HG02852 (cell line): ENCODE measurements at regions not wholly inside any gene's neighbourhood (a gene's known extent, or its start where the extent isn't known, plus 50 kb on each side); places are given as distances from the start of the nearest gene placed in this dataset.

ENCODE experiments used
- ATAC-seq: cut with Tn5 transposase; IDR thresholded peaks from one replicate; pipeline ENCODE4 v1.9.1; 2021; ENCODE audit warnings: mild to moderate bottlenecking, moderate library complexity; ENCODE audit not compliant: unreplicated experiment

DNA sequence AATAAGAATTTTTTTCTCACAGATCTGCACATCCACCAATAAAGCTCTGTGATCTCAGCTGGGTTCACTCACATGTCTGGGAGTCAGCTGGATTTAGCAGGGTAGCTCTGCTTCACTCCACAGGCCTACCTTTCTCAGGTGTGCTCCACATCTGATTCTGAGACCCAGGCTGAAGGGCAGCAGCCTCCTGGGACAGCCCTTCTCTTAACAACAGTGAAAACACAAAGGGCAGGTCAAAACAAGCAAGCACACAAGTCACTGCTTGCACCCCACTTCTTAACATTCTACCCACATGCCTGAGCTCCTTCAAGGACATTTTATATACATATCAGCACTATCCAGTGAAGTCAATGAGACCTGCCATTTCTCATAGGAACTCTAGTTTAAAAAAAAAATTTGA, 96.0 kb upstream of the MAP3K4 start:
- ATAC-seq = no peak

GRCh38 chr6:160899671-160900430, 91.7 kb upstream of the MAP3K4 start:
- no peak for ATAC-seq

GRCh38 chr6:160911949-160912348, 79.6 kb upstream of the MAP3K4 start:
- no peak for ATAC-seq

DNA sequence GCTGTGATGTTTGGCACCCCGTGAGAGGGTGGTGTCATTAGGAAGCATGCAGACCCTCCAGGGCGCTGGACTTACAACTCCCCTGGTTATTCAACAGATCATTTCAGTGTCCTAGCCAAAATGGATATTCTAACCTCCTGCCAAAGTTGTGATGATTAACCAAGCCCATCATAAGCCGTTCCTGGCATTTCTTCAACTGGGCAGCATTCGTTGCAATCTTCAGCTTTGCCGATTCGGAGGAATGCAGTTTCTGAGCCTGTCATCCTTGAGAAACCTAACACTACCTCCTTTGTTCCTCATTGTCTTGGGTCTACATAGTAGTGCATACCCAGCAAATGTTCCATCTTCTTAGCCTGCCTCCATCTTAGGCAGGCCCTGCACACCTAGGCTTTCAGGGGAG, 79.2 kb upstream of the MAP3K4 start:
- no peak for ATAC-seq

- no peak for ATAC-seq
These were observed 74.0 kb upstream of the MAP3K4 start for GRCh38 chr6:160917572-160917971.

GRCh38 chr6:160919723-160920440, 71.7 kb upstream of the MAP3K4 start:
- ATAC-seq = no peak

- no peak for ATAC-seq
These were observed 70.5 kb upstream of the MAP3K4 start for GRCh38 chr6:160921095-160921494.

DNA sequence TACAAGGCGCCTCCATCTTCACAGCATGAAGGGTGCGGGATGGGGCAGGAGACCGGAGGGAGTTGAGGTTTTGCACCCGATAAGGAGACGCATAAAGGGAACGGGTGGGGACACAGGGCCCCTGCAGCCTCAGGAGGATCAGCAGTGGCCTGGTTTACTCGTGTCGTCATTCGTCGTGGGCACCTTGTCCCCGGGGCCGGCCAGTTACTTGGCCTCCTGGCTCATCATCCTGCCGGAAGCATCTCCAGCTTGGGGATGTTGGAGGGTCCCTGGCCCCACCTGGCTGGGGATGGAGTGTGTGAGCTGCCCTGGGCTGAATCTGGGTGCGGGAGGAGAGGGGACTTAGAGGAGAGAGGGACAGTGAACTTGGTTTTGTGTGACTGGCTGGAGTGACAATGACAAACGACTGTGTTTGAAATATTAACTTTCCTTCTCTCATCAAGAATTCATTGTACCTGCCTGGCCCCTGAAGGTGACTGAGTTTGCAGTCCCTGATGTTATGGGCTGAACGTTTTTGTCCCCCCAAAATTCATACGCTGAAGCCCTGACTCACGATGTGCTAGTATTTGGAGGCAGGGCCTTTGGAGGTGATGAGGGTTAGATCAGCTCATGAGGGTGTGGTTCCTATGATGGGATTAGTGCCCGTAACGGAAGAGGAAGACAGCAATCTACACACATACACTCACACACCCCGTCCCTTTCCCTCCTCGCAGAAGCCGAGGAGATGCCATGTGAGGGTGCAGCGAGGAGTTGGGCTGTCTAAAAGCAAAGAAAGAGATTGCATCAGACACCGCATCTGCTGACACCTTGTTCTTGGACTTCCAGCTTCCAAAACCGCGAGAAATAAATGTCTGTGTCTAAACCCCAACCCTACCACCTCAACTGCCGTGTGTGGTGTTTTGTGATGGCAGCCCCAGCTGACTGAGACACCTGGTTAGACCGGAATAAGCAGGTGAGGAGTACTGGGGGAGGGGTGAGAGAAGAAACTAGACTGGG, 65.0 kb upstream of the MAP3K4 start:
- no peak for ATAC-seq

DNA sequence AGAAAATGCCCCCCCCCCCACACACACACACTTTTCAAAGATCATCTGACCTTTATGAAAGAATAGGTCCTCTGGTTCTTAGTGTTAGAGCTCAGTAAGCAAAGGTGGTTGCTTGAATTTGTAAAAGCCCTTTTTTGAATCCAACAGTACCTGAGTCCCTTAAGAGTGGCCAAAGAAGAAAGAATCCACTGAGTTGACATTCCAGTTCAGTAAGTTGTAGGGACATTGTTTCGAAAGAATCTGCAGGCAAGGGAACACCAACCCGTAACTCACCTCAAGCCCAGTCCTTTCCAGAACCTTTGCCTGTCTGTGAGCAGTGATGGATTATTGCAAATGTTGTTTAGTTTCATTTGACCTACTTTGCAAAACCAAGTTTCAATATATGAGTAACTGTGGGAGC, 64.2 kb upstream of the MAP3K4 start:
- ATAC-seq = no peak

DNA sequence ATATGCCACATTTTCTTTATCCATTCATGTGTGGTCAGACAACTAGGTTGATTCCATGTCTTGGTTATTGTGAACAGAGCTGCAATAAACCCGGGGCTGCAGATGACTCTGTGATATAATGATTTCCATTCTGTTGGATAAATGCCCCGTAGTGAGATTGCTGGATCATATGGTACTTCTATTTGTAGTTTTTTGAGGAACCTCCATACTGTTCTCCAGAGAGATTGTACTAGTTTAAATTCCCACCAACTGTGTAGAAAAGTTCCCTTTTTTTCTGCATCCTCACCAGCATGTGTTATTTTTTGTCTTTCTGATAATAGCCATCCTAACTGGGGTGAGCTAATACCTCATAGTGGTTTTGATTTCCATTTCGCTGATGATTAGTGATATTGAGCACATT, 62.2 kb upstream of the MAP3K4 start:
- ATAC-seq = no peak

DNA sequence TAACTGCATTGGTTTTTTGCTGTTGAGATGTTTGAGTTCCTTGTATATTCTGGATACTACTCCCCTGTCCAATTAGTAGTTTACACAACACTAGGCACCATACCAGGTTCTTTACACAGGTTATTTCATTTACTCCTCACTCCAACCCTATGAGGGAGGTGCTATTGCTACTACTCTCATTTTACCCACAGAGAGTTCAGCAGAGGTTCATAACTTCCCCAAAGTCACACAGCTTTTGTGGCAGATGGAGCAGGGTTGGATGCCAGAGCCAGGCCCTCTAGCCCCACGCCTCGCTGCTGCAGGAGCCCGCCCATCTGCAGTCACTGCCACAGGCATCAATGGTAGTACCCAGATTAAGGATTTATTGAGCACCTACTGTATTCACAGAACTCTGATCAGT, 61.7 kb upstream of the MAP3K4 start:
- ATAC-seq = no peak

- peak; percentile 81 for ATAC-seq
These were observed 60.8 kb upstream of the MAP3K4 start for GRCh38 chr6:160930547-160931377.

- ATAC-seq = no peak
These were observed 59.9 kb upstream of the MAP3K4 start for GRCh38 chr6:160931378-160932310.

DNA sequence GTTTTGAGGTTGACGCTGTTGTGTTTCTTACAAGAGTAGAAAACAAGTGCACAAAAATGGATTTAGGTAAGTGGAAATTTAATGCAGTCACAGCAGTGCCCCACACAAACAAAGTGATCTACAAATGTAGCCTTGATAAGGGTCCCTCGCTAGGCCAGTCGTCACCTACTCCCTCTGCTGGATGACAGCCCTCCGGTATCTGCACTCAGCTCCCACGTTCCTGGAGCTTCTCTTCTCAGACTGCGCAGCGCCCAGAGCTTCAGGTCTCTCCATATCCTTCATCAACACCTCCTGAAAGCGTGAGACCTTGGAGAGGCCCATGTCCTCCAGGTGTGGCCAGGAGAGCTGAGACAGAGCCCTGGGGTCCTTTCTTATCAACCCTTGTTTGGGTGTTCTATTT, 58.3 kb upstream of the MAP3K4 start:
- no peak for ATAC-seq

DNA sequence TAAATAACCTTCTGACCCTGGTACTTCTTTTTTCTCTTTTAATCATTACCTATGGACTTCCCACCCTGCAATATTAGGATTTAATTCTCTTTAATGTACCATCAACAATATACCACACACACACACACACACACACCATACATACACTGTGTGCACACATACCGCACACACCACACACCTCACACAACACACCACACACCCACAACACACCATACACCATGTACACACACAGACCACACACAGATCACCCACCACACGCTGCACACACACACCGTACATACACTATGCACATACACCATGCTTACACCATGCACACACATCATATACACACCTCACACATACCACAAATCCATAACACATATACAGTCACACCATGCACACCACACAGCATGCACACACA, 57.4 kb upstream of the MAP3K4 start:
- ATAC-seq = no peak

GRCh38 chr6:160940197-160940596, 51.4 kb upstream of the MAP3K4 start:
- ATAC-seq = no peak
